Astrocyte (in vitro differentiated cells and primary cell): ENCODE measurements at regions not wholly inside any gene's neighbourhood (a gene's known extent, or its start where the extent isn't known, plus 50 kb on each side); places are given as distances from the start of the nearest gene placed in this dataset.

Source experiments
- EZH2 ChIP-seq: IDR thresholded peaks from 2 replicates; pipeline ENCODE4 v1.6.1; 2012; ENCODE audit warnings: mild to moderate bottlenecking, low read length, inconsistent platforms; ENCODE audit not compliant: insufficient read depth
- TF ChIP-seq, protein P1 (sequence below): IDR thresholded peaks from 2 replicates; pipeline ENCODE4 v1.5.1; 2011; ENCODE audit warnings: low read depth, mild to moderate bottlenecking, inconsistent platforms, low read length, moderate library complexity; ENCODE audit not compliant: insufficient read depth

GRCh38 chr1:110779636-110780035, 93.3 kb upstream of the CD53 start:
- TF ChIP-seq, protein P1, sequence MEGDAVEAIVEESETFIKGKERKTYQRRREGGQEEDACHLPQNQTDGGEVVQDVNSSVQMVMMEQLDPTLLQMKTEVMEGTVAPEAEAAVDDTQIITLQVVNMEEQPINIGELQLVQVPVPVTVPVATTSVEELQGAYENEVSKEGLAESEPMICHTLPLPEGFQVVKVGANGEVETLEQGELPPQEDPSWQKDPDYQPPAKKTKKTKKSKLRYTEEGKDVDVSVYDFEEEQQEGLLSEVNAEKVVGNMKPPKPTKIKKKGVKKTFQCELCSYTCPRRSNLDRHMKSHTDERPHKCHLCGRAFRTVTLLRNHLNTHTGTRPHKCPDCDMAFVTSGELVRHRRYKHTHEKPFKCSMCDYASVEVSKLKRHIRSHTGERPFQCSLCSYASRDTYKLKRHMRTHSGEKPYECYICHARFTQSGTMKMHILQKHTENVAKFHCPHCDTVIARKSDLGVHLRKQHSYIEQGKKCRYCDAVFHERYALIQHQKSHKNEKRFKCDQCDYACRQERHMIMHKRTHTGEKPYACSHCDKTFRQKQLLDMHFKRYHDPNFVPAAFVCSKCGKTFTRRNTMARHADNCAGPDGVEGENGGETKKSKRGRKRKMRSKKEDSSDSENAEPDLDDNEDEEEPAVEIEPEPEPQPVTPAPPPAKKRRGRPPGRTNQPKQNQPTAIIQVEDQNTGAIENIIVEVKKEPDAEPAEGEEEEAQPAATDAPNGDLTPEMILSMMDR: no peak
- TF ChIP-seq EZH2: no peak
